Hepatocyte (in vitro differentiated cells): ENCODE measurements at regions not wholly inside any gene's neighbourhood (a gene's known extent, or its start where the extent isn't known, plus 50 kb on each side); places are given as distances from the start of the nearest gene placed in this dataset.

Experiments used
- DNase-seq: peaks from one replicate; pipeline ENCODE4 v3.0.0-alpha.2; 2016; ENCODE audit warnings: low spot score
- H2AFZ ChIP-seq: fragments of 200-600 bp; sonication (generic); 2 replicates; pipeline ENCODE4 v1.6.0; 2016; ENCODE audit warnings: antibody characterized with exemption, mild to moderate bottlenecking
- H3K27ac ChIP-seq: fragments of 200-600 bp; sonication (generic); 2 replicates; pipeline ENCODE4 v1.5.1; 2016; ENCODE audit warnings: mild to moderate bottlenecking
- H3K27me3 ChIP-seq: fragments of 200-600 bp; sonication (generic); 2 replicates; pipeline ENCODE4 v1.6.1; 2016
- H3K36me3 ChIP-seq: fragments of 200-600 bp; sonication (generic); replicated peaks from 2 replicates; pipeline ENCODE4 v1.5.1; 2016; ENCODE audit warnings: low read depth; ENCODE audit not compliant: insufficient read depth
- H3K4me1 ChIP-seq: fragments of 200-600 bp; sonication (generic); 2 replicates; pipeline ENCODE4 v1.5.1; 2016; ENCODE audit warnings: mild to moderate bottlenecking, moderate library complexity; ENCODE audit not compliant: insufficient read depth
- H3K4me2 ChIP-seq: fragments of 200-600 bp; sonication (generic); 2 replicates; pipeline ENCODE4 v1.6.0; 2016
- H3K4me3 ChIP-seq: fragments of 200-600 bp; sonication (generic); 2 replicates; pipeline ENCODE4 v1.5.1; 2016; ENCODE audit warnings: mild to moderate bottlenecking
- H3K79me2 ChIP-seq: fragments of 200-600 bp; sonication (generic); 2 replicates; pipeline ENCODE4 v1.6.0; 2017; ENCODE audit warnings: mild to moderate bottlenecking
- H3K9me2 ChIP-seq: fragments of 200-600 bp; sonication (generic); replicated peaks from 2 replicates; pipeline ENCODE4 v1.6.0; 2017; ENCODE audit warnings: mild to moderate bottlenecking; ENCODE audit not compliant: insufficient read depth
- H3K9me3 ChIP-seq: fragments of 200-600 bp; sonication (generic); 2 replicates; pipeline ENCODE4 v1.5.1; 2016; ENCODE audit warnings: low read depth, mild to moderate bottlenecking
- H4K20me1 ChIP-seq: fragments of 200-600 bp; sonication (generic); 2 replicates; pipeline ENCODE4 v1.6.0; 2016; ENCODE audit warnings: mild to moderate bottlenecking; ENCODE audit not compliant: insufficient read depth, poor library complexity, severe bottlenecking
- CTCF ChIP-seq: fragments of 200-600 bp; sonication (generic); IDR thresholded peaks from 2 replicates; pipeline ENCODE4 v1.5.1; 2016; ENCODE audit warnings: antibody characterized with exemption, mild to moderate bottlenecking; ENCODE audit not compliant: poor library complexity
- EZH2 ChIP-seq: fragments of 200-600 bp; sonication (generic); IDR thresholded peaks from 2 replicates; pipeline ENCODE4 v1.6.1; 2016; ENCODE audit warnings: antibody characterized with exemption, mild to moderate bottlenecking, borderline replicate concordance
- EZH2phosphoT487 ChIP-seq: fragments of 200-600 bp; sonication (generic); IDR thresholded peaks from one replicate; pipeline ENCODE4 v1.6.1; 2018; ENCODE audit warnings: antibody characterized with exemption, mild to moderate bottlenecking, low read depth, moderate library complexity; ENCODE audit not compliant: unreplicated experiment, severe bottlenecking
- WGBS: methylation state at CpG from one replicate; pipeline ENCODE4 v1.1.6; 2016; ENCODE audit warnings: low lambda C conversion rate; ENCODE audit errors: missing lambda C conversion rate; 5-methylcytosine and 5-hydroxymethylcytosine counted together

DNA sequence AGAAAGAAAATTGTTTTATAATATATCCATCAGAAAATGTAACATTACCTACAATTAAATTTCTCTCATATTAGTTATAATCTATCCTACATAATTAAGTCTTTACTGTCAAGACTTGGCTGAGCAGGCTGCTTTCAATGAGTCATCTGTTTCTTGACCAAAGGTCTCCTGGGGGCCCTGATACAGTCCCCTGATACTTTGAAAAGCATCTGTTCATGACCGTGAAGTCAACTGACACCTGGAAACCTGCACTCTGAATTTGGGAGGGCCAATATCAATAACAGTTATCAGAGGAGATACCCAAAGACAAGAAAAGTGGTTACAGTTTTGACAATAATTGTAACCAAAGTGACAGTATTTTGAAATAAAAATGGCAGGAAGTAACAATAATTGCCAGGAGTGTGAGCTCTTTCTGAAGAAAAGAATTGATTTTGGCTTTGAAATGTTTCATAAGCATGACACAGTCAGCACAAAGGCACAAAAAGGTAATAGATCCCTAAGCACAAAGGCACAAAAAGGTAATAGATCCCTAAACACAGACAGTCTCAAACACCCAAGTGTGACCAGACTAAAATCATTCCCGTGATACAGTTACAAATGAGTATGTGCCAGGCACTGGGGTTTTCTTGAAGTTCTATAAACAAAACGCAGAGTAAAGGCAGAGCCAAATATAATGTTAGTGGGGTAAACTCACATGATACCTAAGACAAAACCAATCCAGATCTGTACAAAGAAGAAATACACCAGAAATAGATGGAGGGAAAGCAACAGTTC lies 260.7 kb downstream of the PLOD2 start:
- no peaks in the 10 kb centered on the region for H3K36me3 ChIP-seq
- no peaks in the 10 kb centered on the region for H3K4me1 ChIP-seq
- H3K9me3 ChIP-seq, result no peaks in the 10 kb centered on the region
- peak overlapping the region; percentile 23 for H2AFZ ChIP-seq
- no peak overlapping the region for H3K4me2 ChIP-seq
- no peaks in the 10 kb centered on the region for H4K20me1 ChIP-seq
- H3K4me3 ChIP-seq, result no peak overlapping the region
- H3K79me2 ChIP-seq, result no peaks in the 10 kb centered on the region
- 73% methylated on average over 3 of the region's 3 CpGs for WGBS
- no peaks in the 10 kb centered on the region for H3K9me2 ChIP-seq
- H3K27me3 ChIP-seq, result no peaks in the 10 kb centered on the region
- DNase-seq, result no peak
- no peak overlapping the region for H3K27ac ChIP-seq
- TF ChIP-seq EZH2 (no peak), CTCF (no peak), EZH2phosphoT487 (no peak)

GRCh38 chr3:145902166-145902565 lies 258.8 kb downstream of the PLOD2 start:
- H3K4me3 ChIP-seq, result no peak overlapping the region
- no peak for DNase-seq
- no peaks in the 10 kb centered on the region for H4K20me1 ChIP-seq
- no peaks in the 10 kb centered on the region for H3K9me2 ChIP-seq
- H3K4me1 ChIP-seq, result no peaks in the 10 kb centered on the region
- no peaks in the 10 kb centered on the region for H3K9me3 ChIP-seq
- H3K27me3 ChIP-seq, result no peaks in the 10 kb centered on the region
- no peak overlapping the region for H3K27ac ChIP-seq
- no peak for TF ChIP-seq EZH2phosphoT487
- no peak for TF ChIP-seq EZH2
- TF ChIP-seq CTCF, result no peak
- no peak overlapping the region for H3K4me2 ChIP-seq
- H3K36me3 ChIP-seq, result no peaks in the 10 kb centered on the region
- no peaks in the 10 kb centered on the region for H3K79me2 ChIP-seq
- WGBS, result 76% methylated on average over 1 of the region's 1 CpG
- no peak overlapping the region for H2AFZ ChIP-seq

DNA sequence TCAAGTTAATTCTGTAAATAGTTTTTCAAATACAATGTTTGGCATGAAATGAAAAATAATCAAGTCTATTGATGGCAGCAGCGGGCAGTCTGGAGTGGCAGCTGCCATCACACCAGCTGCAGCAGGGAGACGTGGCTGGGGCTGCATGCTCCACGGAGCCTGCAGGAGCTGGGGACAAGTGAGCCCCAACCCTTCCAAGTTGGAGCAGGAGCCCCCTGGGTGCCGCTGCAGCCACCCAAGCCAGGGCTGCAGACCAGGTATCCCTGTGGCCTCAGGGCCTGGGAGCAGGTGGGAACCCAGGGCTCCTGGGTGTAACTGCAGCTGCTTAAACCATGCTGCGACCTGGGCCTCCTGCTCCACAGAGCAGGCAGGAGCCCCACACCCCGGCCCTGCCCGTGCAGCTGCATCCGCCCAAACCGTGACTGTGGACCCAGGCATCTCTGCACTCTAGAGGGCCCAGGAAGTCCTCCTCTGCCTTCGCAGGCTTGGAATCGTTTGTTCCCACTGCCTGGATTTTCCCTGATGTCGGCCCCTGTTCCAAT lies 257.4 kb downstream of the PLOD2 start:
- Histone ChIP-seq H3K9me3 (no peaks in the 10 kb centered on the region), H3K4me3 (no peak overlapping the region), H2AFZ (no peak overlapping the region), H3K4me2 (no peak overlapping the region), H3K4me1 (no peaks in the 10 kb centered on the region), H3K36me3 (no peaks in the 10 kb centered on the region), H3K27ac (no peak overlapping the region), H3K27me3 (no peaks in the 10 kb centered on the region), H4K20me1 (no peaks in the 10 kb centered on the region), H3K9me2 (no peaks in the 10 kb centered on the region), H3K79me2 (no peaks in the 10 kb centered on the region)
- WGBS, result 96% methylated on average over 12 of the region's 12 CpGs
- TF ChIP-seq EZH2 (no peak), CTCF (no peak), EZH2phosphoT487 (no peak)
- DNase-seq, result no peak
